HuH-7.5 (cell line): ENCODE measurements at regions not wholly inside any gene's neighbourhood (a gene's known extent, or its start where the extent isn't known, plus 50 kb on each side); places are given as distances from the start of the nearest gene placed in this dataset.

Experiments used
- DNase-seq: peaks from one replicate; pipeline ENCODE4 v3.0.0; 2011; ENCODE audit warnings: low spot score

- DNase-seq = no peak
Measured at GRCh38 chr2:153196378-153197058, 282.0 kb downstream of the RPRM start.

GRCh38 chr2:153195342-153195741 is 283.2 kb downstream of the RPRM start:
- DNase-seq = no peak

- no peak for DNase-seq
Measured at GRCh38 chr2:153189091-153189888, 289.3 kb downstream of the RPRM start.

GRCh38 chr2:153179808-153180207 is 298.8 kb downstream of the RPRM start:
- DNase-seq = no peak

GRCh38 chr2:153169609-153170008 is 309.0 kb downstream of the RPRM start:
- no peak for DNase-seq

GRCh38 chr2:153165021-153165420 is 313.5 kb downstream of the RPRM start:
- no peak for DNase-seq

- DNase-seq = no peak
Measured at GRCh38 chr2:153163055-153163454, 315.5 kb downstream of the RPRM start.

- no peak for DNase-seq
Measured at GRCh38 chr2:153156743-153157142, 321.8 kb downstream of the RPRM start.

- no peak for DNase-seq
Measured at GRCh38 chr2:153152036-153152435, 326.5 kb downstream of the RPRM start.

- DNase-seq = no peak
Measured at GRCh38 chr2:153145470-153145978, 333.0 kb downstream of the RPRM start.

- no peak for DNase-seq
Measured at GRCh38 chr2:153143540-153143939, 335.0 kb downstream of the RPRM start.

GRCh38 chr2:153140498-153140897 is 338.1 kb downstream of the RPRM start:
- DNase-seq = no peak

GRCh38 chr2:153138651-153139375 is 339.7 kb downstream of the RPRM start:
- no peak for DNase-seq

- no peak for DNase-seq
Measured at GRCh38 chr2:153136216-153136615, 342.3 kb downstream of the RPRM start.

- no peak for DNase-seq
Measured at GRCh38 chr2:153134725-153135124, 343.8 kb downstream of the RPRM start.

GRCh38 chr2:153133716-153134115 is 344.8 kb downstream of the RPRM start:
- DNase-seq = no peak

- DNase-seq = no peak
Measured at GRCh38 chr2:153132418-153132817, 346.1 kb downstream of the RPRM start.

GRCh38 chr2:153115141-153115540 is 363.4 kb downstream of the RPRM start:
- no peak for DNase-seq

GRCh38 chr2:153110486-153110885 is 368.1 kb downstream of the RPRM start:
- no peak for DNase-seq

GRCh38 chr2:153109793-153110192 is 368.8 kb downstream of the RPRM start:
- no peak for DNase-seq

- no peak for DNase-seq
Measured at GRCh38 chr2:153106802-153107477, 371.6 kb downstream of the RPRM start.
